Psoas muscle (tissue), 7 donors: ENCODE measurements at regions not wholly inside any gene's neighbourhood (a gene's known extent, or its start where the extent isn't known, plus 50 kb on each side); places are given as distances from the start of the nearest gene placed in this dataset.

Experiments used
- ATAC-seq, 4 donors: fragments of 200-7000 bp; cut with Tn5 transposase; one replicate each; pipeline ENCODE4 v1.9.1; 2020; ENCODE audit warnings: moderate library complexity in 3 of 4, mild to moderate bottlenecking in 2 of 4
- DNase-seq, 2 donors: peaks; one replicate each; pipeline ENCODE4 v3.0.0-alpha.2; 2020
- H3K27ac ChIP-seq: fragments of 200-600 bp; one replicate; pipeline ENCODE4 v1.8.0; 2022
- H3K27me3 ChIP-seq, 3 donors: fragments of 200-600 bp in 1 of 3; one replicate each; pipeline versions ENCODE4 v1.6.1 to v1.8.0; 2013 to 2022; ENCODE audit warnings: low read length in 2 of 3, mild to moderate bottlenecking in 2 of 3, moderate library complexity in 1 of 3; ENCODE audit not compliant: insufficient read depth in 3 of 3
- H3K36me3 ChIP-seq, 2 donors: fragments of 200-600 bp in 1 of 2; one replicate each; pipeline versions ENCODE4 v1.6.1 to v1.8.0; 2013 to 2022; ENCODE audit warnings: low read depth in 1 of 2, mild to moderate bottlenecking in 1 of 2, moderate library complexity in 1 of 2; ENCODE audit not compliant: insufficient read depth in 1 of 2
- H3K4me1 ChIP-seq: fragments of 200-600 bp; one replicate; pipeline ENCODE4 v1.8.0; 2022
- H3K4me3 ChIP-seq: fragments of 200-600 bp; one replicate; pipeline ENCODE4 v1.8.0; 2022; ENCODE audit warnings: mild to moderate bottlenecking
- H3K9me3 ChIP-seq: fragments of 200-600 bp; one replicate; pipeline ENCODE4 v1.8.0; 2022
- WGBS, 3 donors: extraction: QIAGEN DNeasy Blood & Tissue Kit; methylation state at CpG; one replicate each; pipeline versions ENCODE4 v1.1.6 to v1.1.7; 2013; 5-methylcytosine and 5-hydroxymethylcytosine counted together
- intact Hi-C, 2 donors: fragments of 100-400 bp; cut with DNase I; formaldehyde crosslinking; loops; one replicate each; pipeline versions ENCODE4 v1.11.0 to v1.14.2; 2022
- TF ChIP-seq, protein P1 (sequence below): fragments of 200-600 bp; IDR thresholded peaks from one replicate; pipeline ENCODE4 v1.8.0; 2022; ENCODE audit warnings: antibody characterized with exemption
- donor health status: healthy with polysubstance abuse.
- donor health status: DM: no; HTN: no; CAD: no; lungs with moderate emphysema.
- donor health status: Bipolar disorder and iron deficiency.
- donor health status: healthy.
- donor health status: DM: yes; HTN: yes; CAD: no.
- donor health status: DM: no; HTN: no; CAD: no.
- donor health status: DM: yes; HTN: yes; CAD: no.

DNA sequence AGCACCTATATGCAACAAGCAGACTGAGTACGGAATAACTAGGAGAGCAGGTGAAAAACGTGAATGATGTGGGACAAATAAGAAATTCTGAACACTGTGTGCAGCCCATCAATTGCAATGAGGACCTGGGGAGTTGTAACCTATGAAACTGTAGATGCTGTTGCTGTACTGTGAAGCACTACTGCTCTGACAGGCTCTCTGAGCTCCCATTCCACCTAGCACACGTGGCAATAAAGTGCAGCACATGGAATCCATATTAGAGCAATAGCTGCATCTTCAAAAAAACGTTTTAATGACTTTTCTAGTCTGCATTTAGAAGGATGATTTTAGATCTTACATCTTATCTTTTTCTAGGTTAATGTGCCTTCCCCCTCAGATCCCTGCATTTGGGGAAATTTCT, 748.7 kb upstream of the GOLIM4 start:
- Histone ChIP-seq H3K27me3 (peaks cover 0 to 5% (median 0%) of the 10 kb centered on the region in 3 donors), H3K4me3 (no peak overlapping the region), H3K9me3 (no peaks in the 10 kb centered on the region), H3K4me1 (no peaks in the 10 kb centered on the region), H3K36me3 (no peaks in the 10 kb centered on the region), H3K27ac (no peak overlapping the region)
- ATAC-seq, result no peak
- 35 to 50% (median 41%) methylated on average over 4 of the region's 4 CpGs for WGBS, 3 donors
- TF ChIP-seq, protein P1, sequence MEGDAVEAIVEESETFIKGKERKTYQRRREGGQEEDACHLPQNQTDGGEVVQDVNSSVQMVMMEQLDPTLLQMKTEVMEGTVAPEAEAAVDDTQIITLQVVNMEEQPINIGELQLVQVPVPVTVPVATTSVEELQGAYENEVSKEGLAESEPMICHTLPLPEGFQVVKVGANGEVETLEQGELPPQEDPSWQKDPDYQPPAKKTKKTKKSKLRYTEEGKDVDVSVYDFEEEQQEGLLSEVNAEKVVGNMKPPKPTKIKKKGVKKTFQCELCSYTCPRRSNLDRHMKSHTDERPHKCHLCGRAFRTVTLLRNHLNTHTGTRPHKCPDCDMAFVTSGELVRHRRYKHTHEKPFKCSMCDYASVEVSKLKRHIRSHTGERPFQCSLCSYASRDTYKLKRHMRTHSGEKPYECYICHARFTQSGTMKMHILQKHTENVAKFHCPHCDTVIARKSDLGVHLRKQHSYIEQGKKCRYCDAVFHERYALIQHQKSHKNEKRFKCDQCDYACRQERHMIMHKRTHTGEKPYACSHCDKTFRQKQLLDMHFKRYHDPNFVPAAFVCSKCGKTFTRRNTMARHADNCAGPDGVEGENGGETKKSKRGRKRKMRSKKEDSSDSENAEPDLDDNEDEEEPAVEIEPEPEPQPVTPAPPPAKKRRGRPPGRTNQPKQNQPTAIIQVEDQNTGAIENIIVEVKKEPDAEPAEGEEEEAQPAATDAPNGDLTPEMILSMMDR, result no peak
- intact Hi-C loops, result no loop called here
- DNase-seq, result no peak

GRCh38 chr3:168843481-168843880, 747.8 kb upstream of the GOLIM4 start:
- 40 to 44% (median 44%) methylated on average over 2 of the region's 2 CpGs for WGBS, 3 donors
- H3K4me3 ChIP-seq, result no peak overlapping the region
- DNase-seq (no peak), ATAC-seq (no peak)
- peaks cover 0 to 5% (median 0%) of the 10 kb centered on the region in 3 donors for H3K27me3 ChIP-seq
- no peaks in the 10 kb centered on the region for H3K4me1 ChIP-seq
- H3K9me3 ChIP-seq, result no peaks in the 10 kb centered on the region
- intact Hi-C loops, result no loop called here
- TF ChIP-seq, protein P1, result no peak
- H3K36me3 ChIP-seq, result no peaks in the 10 kb centered on the region
- H3K27ac ChIP-seq, result no peak overlapping the region

DNA sequence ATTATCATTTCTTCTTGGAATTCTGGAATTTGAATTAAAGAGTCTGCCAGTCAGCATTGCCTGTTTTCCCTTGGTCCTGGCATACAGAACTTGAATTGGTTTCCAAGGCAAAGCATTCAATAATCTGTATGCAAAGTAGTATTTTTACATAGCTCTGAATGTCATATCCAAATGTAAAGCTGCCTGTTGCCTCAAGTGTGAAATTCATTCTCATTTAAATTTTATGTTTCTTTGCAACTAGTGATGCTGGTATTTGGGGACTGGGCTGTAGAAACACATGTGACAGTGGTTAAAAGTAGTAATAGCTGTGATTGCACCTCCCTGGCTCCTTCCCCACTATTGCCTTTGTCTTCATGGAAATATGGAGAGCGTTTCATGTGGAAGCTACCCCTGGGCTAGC, 743.9 kb upstream of the GOLIM4 start:
- no peak for DNase-seq
- intact Hi-C loops, result no loop called here
- WGBS, 3 donors, result 41 to 58% (median 47%) methylated on average over 1 of the region's 1 CpG

GRCh38 chr3:168834558-168834957, 738.8 kb upstream of the GOLIM4 start:
- Histone ChIP-seq H3K4me3 (no peak overlapping the region), H3K27me3 (no peaks in the 10 kb centered on the region), H3K27ac (no peak overlapping the region), H3K36me3 (no peaks in the 10 kb centered on the region), H3K9me3 (no peaks in the 10 kb centered on the region), H3K4me1 (no peaks in the 10 kb centered on the region)
- WGBS, 3 donors, result 86 to 93% (median 90%) methylated on average over 1 of the region's 1 CpG
- intact Hi-C loops, result no loop called here
- no peak for ATAC-seq
- TF ChIP-seq, protein P1, result no peak
- DNase-seq, result no peak

More for the DNA sequence above, 743.9 kb upstream of the GOLIM4 start:
- no peaks in the 10 kb centered on the region for H3K36me3 ChIP-seq
- no peaks in the 10 kb centered on the region for H3K27me3 ChIP-seq
- H3K9me3 ChIP-seq, result no peaks in the 10 kb centered on the region
- no peak overlapping the region for H3K27ac ChIP-seq
- H3K4me1 ChIP-seq, result no peaks in the 10 kb centered on the region
- no peak for ATAC-seq
- H3K4me3 ChIP-seq, result no peak overlapping the region
- TF ChIP-seq, protein P1, result no peak

GRCh38 chr3:168828943-168829342, 733.2 kb upstream of the GOLIM4 start:
- H3K36me3 ChIP-seq, result no peaks in the 10 kb centered on the region
- DNase-seq (no peak), ATAC-seq (no peak)
- H3K27me3 ChIP-seq, result no peaks in the 10 kb centered on the region
- intact Hi-C loops, result no loop called here
- no peaks in the 10 kb centered on the region for H3K4me1 ChIP-seq
- no peak overlapping the region for H3K27ac ChIP-seq
- H3K4me3 ChIP-seq, result no peak overlapping the region
- TF ChIP-seq, protein P1, result no peak
- WGBS, 3 donors, result 62 to 72% (median 70%) methylated on average over 5 of the region's 5 CpGs
- no peaks in the 10 kb centered on the region for H3K9me3 ChIP-seq
